HG02973 (cell line): ENCODE measurements at regions not wholly inside any gene's neighbourhood (a gene's known extent, or its start where the extent isn't known, plus 50 kb on each side); places are given as distances from the start of the nearest gene placed in this dataset.
"Not testable (repeated sequence)": the region's sequence is repeated elsewhere in the genome, so short reads cannot be mapped to it uniquely, and the experiment has no call there.

Experiments used
- ATAC-seq: cut with Tn5 transposase; IDR thresholded peaks from one replicate; pipeline ENCODE4 v1.9.1; 2021; ENCODE audit warnings: moderate library complexity; ENCODE audit not compliant: unreplicated experiment

GRCh38 chr20:5660756-5661155 is 50.0 kb upstream of the GPCPD1 start:
- not testable (repeated sequence) for ATAC-seq
